ENCODE measurements at regions not wholly inside any gene's neighbourhood (a gene's known extent, or its start where the extent isn't known, plus 50 kb on each side); places are given as distances from the start of the nearest gene placed in this dataset.

DNA sequence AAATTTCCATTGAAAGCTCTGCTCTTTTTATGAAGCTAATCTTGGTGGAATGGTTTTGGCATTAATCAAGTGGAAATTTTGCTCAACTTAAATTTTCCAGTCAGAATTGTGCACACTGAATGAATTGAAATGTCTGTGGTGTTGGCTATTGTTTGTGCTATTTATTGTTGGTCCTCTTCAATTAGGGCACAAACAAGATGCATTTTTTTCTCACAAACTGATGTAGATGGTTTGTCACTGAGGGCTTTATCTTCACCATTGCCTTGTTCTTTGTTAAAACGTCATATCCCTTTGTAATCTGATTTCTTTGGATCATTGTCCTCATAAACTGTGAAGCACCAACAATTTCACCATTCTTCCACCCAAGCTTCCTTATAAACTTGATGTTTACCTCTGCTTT, 152.1 kb upstream of the RHOBTB1 start:
- no peak overlapping the region for H3K27ac ChIP-seq (ENCODE audit: low read depth in 1 of 2, low read length in 2 of 2)
- TF ChIP-seq JUND (IDR thresholded peaks at IDR 0.05), result no peak
- no peak for TF ChIP-seq NR2F2 (IDR thresholded peaks at IDR 0.05)
- TF ChIP-seq ATF3 (IDR thresholded peaks at IDR 0.05), result no peak
- no peak for TF ChIP-seq FOXA2 (IDR thresholded peaks at IDR 0.05)
- TF ChIP-seq EGR1 (IDR thresholded peaks at IDR 0.05; ENCODE audit: low read depth in 2 of 2), result no peak
- TF ChIP-seq, protein P1, sequence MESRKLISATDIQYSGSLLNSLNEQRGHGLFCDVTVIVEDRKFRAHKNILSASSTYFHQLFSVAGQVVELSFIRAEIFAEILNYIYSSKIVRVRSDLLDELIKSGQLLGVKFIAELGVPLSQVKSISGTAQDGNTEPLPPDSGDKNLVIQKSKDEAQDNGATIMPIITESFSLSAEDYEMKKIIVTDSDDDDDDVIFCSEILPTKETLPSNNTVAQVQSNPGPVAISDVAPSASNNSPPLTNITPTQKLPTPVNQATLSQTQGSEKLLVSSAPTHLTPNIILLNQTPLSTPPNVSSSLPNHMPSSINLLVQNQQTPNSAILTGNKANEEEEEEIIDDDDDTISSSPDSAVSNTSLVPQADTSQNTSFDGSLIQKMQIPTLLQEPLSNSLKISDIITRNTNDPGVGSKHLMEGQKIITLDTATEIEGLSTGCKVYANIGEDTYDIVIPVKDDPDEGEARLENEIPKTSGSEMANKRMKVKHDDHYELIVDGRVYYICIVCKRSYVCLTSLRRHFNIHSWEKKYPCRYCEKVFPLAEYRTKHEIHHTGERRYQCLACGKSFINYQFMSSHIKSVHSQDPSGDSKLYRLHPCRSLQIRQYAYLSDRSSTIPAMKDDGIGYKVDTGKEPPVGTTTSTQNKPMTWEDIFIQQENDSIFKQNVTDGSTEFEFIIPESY (IDR thresholded peaks at IDR 0.05), result no peak
- TF ChIP-seq HNF4A (conservative IDR thresholded peaks at IDR 0.05), result no peak
- no peak for TF ChIP-seq RAD21 (IDR thresholded peaks at IDR 0.05)
- TF ChIP-seq, protein P2, sequence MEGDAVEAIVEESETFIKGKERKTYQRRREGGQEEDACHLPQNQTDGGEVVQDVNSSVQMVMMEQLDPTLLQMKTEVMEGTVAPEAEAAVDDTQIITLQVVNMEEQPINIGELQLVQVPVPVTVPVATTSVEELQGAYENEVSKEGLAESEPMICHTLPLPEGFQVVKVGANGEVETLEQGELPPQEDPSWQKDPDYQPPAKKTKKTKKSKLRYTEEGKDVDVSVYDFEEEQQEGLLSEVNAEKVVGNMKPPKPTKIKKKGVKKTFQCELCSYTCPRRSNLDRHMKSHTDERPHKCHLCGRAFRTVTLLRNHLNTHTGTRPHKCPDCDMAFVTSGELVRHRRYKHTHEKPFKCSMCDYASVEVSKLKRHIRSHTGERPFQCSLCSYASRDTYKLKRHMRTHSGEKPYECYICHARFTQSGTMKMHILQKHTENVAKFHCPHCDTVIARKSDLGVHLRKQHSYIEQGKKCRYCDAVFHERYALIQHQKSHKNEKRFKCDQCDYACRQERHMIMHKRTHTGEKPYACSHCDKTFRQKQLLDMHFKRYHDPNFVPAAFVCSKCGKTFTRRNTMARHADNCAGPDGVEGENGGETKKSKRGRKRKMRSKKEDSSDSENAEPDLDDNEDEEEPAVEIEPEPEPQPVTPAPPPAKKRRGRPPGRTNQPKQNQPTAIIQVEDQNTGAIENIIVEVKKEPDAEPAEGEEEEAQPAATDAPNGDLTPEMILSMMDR (IDR thresholded peaks at IDR 0.05; ENCODE audit: low read depth, low read length, missing input control), result no peak
- TF ChIP-seq SP1 (IDR thresholded peaks at IDR 0.05), result no peak
- TF ChIP-seq YY1 (IDR thresholded peaks at IDR 0.05), result no peak
- TF ChIP-seq FOXA1 (IDR thresholded peaks at IDR 0.05), result no peak
- no peak for TF ChIP-seq TAF1 (conservative IDR thresholded peaks at IDR 0.05)
- TF ChIP-seq, protein P3, sequence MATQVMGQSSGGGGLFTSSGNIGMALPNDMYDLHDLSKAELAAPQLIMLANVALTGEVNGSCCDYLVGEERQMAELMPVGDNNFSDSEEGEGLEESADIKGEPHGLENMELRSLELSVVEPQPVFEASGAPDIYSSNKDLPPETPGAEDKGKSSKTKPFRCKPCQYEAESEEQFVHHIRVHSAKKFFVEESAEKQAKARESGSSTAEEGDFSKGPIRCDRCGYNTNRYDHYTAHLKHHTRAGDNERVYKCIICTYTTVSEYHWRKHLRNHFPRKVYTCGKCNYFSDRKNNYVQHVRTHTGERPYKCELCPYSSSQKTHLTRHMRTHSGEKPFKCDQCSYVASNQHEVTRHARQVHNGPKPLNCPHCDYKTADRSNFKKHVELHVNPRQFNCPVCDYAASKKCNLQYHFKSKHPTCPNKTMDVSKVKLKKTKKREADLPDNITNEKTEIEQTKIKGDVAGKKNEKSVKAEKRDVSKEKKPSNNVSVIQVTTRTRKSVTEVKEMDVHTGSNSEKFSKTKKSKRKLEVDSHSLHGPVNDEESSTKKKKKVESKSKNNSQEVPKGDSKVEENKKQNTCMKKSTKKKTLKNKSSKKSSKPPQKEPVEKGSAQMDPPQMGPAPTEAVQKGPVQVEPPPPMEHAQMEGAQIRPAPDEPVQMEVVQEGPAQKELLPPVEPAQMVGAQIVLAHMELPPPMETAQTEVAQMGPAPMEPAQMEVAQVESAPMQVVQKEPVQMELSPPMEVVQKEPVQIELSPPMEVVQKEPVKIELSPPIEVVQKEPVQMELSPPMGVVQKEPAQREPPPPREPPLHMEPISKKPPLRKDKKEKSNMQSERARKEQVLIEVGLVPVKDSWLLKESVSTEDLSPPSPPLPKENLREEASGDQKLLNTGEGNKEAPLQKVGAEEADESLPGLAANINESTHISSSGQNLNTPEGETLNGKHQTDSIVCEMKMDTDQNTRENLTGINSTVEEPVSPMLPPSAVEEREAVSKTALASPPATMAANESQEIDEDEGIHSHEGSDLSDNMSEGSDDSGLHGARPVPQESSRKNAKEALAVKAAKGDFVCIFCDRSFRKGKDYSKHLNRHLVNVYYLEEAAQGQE (IDR thresholded peaks at IDR 0.05), result no peak
- no peak for TF ChIP-seq HNF4G (IDR thresholded peaks at IDR 0.05)
- TF ChIP-seq, protein P4, sequence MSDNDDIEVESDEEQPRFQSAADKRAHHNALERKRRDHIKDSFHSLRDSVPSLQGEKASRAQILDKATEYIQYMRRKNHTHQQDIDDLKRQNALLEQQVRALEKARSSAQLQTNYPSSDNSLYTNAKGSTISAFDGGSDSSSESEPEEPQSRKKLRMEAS (IDR thresholded peaks at IDR 0.05), result no peak
- TF ChIP-seq RXRA (IDR thresholded peaks at IDR 0.05), result no peak
- TF ChIP-seq GABPA (IDR thresholded peaks at IDR 0.05 in 1 of 2, conservative IDR thresholded peaks at IDR 0.05 in 1 of 2), result no peak
- DNase-seq (ENCODE audit: low spot score), result no peak
- H3K36me3 ChIP-seq (ENCODE audit: control insufficient read depth in 4 of 4, insufficient read depth in 3 of 4, low read depth in 1 of 4, low read length in 3 of 4), result no peaks in the 10 kb centered on the region
- H3K4me1 ChIP-seq (ENCODE audit: control insufficient read depth in 4 of 4, insufficient read depth in 4 of 4, low read length in 3 of 4), result no peaks in the 10 kb centered on the region
- H3K4me3 ChIP-seq (ENCODE audit: low read depth in 1 of 3, low read length in 3 of 3), result no peak overlapping the region
- no peaks in the 10 kb centered on the region for H3K27me3 ChIP-seq (ENCODE audit: control insufficient read depth in 4 of 4, insufficient read depth in 4 of 4, low read length in 3 of 4)
- no peak overlapping the region for H3K9ac ChIP-seq (ENCODE audit: low read depth in 1 of 2, low read length in 2 of 2)
- WGBS, result 33% methylated on average over 1 of the region's 1 CpG
- peaks cover 0 to 2% (median 0%) of the 10 kb centered on the region in 4 donors for H3K9me3 ChIP-seq (ENCODE audit: control insufficient read depth in 4 of 4, low read length in 3 of 4)

Measured in liver (tissue), 8 donors.